HG02571 (cell line): ENCODE measurements at regions not wholly inside any gene's neighbourhood (a gene's known extent, or its start where the extent isn't known, plus 50 kb on each side); places are given as distances from the start of the nearest gene placed in this dataset.
"Not testable (repeated sequence)": the region's sequence is repeated elsewhere in the genome, so short reads cannot be mapped to it uniquely, and the experiment has no call there.

Experiments
- ATAC-seq: cut with Tn5 transposase; IDR thresholded peaks from one replicate; pipeline ENCODE4 v1.9.1; 2021; ENCODE audit warnings: mild to moderate bottlenecking, moderate library complexity; ENCODE audit not compliant: unreplicated experiment

DNA sequence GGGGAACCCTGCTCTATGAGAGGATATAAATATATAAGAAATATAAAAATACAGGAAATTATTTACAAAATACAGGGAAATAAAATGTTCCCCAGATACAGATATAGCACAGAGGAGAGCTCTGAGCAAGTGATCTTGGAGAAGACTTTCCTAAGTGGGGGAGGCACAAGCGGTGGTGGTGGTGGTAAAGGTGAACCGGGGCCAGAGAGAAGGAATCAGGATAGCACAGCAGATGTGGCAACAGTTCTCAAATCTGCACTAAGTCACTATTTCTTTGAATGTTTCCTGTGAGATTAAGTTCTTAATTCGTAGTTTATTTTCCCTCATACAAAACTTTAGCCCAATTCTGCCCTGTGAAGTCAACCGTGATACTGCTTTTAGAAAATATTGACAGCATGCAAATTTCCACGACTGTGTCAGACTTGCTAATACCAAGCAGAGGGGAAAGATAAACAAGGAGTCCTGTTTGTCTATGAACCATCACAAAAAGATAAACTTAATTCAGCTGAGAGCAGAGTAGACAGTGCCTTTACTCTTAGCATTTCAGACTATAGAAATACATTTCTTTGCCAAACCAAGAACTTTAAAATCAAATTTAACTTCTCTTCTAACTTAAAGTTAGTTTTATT is 237.5 kb upstream of the POGK start:
- no peak for ATAC-seq

- ATAC-seq, result not testable (repeated sequence)
These were observed 236.5 kb upstream of the POGK start for GRCh38 chr1:166602801-166603200.

- ATAC-seq, result no peak
These were observed 236.0 kb upstream of the POGK start for GRCh38 chr1:166603296-166603695.

DNA sequence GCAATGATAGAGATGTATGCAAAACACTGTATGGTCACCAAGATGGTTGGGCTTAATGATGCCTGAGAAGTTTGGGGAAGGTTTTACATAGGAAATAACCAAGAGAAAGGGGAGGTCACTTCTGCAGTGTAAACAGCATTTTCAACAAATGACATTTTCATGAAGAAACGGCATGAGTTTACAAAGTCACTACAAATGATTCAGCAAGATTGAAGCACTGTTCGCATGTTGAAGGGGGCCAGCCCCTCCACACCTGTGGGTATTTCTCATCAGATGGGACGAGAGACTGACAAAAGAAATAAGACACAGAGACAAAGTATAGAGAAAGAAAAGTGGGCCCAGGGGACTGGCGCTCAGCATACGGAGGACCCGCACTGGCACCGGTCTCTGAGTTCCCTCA is 234.1 kb upstream of the POGK start:
- no peak for ATAC-seq

GRCh38 chr1:166612886-166613285 is 226.4 kb upstream of the POGK start:
- ATAC-seq, result no peak

GRCh38 chr1:166616206-166616605 is 223.1 kb upstream of the POGK start:
- no peak for ATAC-seq

- no peak for ATAC-seq
These were observed 212.6 kb upstream of the POGK start for GRCh38 chr1:166626711-166627110.

GRCh38 chr1:166627558-166627957 is 211.7 kb upstream of the POGK start:
- ATAC-seq, result no peak

- ATAC-seq, result no peak
These were observed 211.0 kb upstream of the POGK start for GRCh38 chr1:166628259-166628658.

GRCh38 chr1:166629946-166630345 is 209.3 kb upstream of the POGK start:
- ATAC-seq, result no peak

- no peak for ATAC-seq
These were observed 208.9 kb upstream of the POGK start for GRCh38 chr1:166630369-166630768.

GRCh38 chr1:166638137-166638536 is 201.1 kb upstream of the POGK start:
- ATAC-seq, result no peak

DNA sequence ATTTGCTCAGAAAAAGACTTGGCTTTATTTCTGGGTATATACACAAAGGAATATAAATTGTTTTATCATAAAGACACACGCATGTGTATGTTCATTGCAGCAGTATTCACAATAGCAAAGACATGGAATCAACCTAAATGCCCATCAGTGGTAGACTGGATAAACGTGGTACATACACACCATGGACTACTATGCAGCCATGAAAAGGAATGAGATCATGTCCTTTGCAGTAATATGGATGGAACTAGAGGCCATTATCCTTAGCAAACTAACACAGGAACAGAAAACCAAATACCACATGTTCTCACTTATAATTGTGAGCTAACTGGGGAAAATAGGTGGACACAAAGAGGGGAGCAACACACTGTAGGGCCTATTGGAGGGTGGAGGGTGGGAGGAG is 182.0 kb upstream of the POGK start:
- ATAC-seq, result not testable (repeated sequence)

- not testable (repeated sequence) for ATAC-seq
These were observed 172.5 kb upstream of the POGK start for GRCh38 chr1:166666790-166667189.

DNA sequence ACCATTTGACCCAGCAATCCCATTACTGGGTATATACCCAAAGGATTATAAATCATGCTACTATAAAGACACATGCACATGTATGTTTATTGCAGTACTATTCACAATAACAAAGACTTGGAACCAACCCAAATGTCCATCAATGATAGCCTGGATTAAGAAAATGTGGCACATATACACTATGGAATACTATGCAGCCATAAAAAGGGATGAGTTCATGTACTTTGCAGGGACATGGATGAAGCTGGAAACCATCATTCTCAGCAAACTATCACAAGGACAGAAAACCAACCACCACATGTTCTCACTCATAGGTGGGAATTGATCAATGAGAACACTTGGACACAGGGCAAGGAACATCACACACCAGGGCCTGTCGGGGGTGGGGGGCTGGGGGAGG is 171.7 kb upstream of the POGK start:
- ATAC-seq, result not testable (repeated sequence)

DNA sequence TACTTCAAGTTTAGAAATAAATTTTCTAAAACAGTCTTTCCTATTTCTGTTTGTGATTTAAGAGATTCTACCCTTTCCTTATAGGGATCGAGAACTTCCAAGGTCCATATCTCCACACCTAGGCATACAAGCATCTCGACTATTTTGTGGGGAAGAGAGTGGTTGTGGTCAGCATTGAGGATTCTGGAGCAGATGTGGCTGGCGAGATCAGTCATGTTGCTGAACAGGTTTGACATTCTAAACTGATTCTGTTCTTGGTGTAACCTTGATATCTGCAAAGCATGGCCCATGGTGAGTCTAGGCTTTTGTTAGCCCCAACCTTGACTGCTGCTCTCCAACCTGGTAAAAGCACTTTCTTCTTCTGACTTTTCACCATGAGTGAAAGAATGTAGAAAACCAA is 167.6 kb upstream of the POGK start:
- ATAC-seq, result no peak

GRCh38 chr1:166673722-166674121 is 165.6 kb upstream of the POGK start:
- no peak for ATAC-seq

- ATAC-seq, result no peak
These were observed 164.1 kb upstream of the POGK start for GRCh38 chr1:166675213-166675612.

GRCh38 chr1:166676981-166677380 is 162.3 kb upstream of the POGK start:
- no peak for ATAC-seq

- no peak for ATAC-seq
These were observed 159.9 kb upstream of the POGK start for GRCh38 chr1:166679369-166679768.

DNA sequence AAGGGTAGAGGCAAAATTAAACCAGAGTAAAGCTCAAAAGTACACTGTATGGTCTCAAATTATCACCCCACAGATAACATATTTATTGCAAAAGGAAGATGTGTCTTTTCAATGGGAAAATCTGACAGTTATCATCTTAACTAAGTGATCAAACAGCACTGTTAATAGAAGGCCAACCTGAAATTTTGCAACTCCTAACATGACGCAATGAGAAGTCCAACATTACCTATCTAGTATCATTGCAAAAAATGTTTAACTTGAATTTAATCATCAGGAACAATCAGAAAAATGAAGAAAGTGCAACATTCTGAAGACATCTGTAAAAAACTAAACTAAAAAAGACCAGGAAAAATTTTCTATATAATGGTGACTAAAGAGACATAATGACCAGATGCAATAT is 156.7 kb upstream of the POGK start:
- no peak for ATAC-seq

GRCh38 chr1:166684669-166685068 is 154.6 kb upstream of the POGK start:
- not testable (repeated sequence) for ATAC-seq

DNA sequence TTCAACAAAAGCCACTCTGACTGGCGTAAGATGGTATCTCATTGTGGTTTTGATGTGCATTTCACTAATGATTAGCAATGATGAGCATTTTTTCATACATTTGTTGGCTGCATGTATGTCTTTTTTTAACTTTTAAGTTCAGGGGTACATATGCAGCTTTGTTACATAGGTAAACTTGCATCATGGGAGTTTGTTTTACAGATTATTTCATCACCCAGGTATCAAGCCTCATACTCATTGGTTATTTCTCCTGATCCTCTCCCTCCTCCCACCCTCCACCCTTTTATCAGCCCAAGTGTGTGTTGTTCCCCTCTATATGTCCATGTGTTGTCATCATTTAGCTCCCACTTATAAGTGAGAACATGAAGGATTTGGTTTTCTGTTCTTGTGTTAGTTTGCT is 154.1 kb upstream of the POGK start:
- ATAC-seq, result no peak
